WTC11 (cell line): ENCODE measurements at regions not wholly inside any gene's neighbourhood (a gene's known extent, or its start where the extent isn't known, plus 50 kb on each side); places are given as distances from the start of the nearest gene placed in this dataset.

Experiments used
- KAT7 ChIP-seq: sonication (generic); formaldehyde crosslinking; IDR thresholded peaks from 2 replicates; pipeline ENCODE4 v1.8.1; 2023; ENCODE audit warnings: missing genetic modification reagents, mild to moderate bottlenecking, borderline replicate concordance
- MLX ChIP-seq: sonication (generic); formaldehyde crosslinking; IDR thresholded peaks from 2 replicates; pipeline ENCODE4 v1.8.1; 2023; ENCODE audit warnings: mild to moderate bottlenecking, missing genetic modification reagents, moderate library complexity

- no peak for TF ChIP-seq KAT7 (CRISPR knock-in tag)
- TF ChIP-seq MLX (CRISPR knock-in tag) = no peak
These were observed 132.7 kb upstream of the CADM1 start for GRCh38 chr11:115636753-115637527.
